T-cell (primary cell): ENCODE measurements at regions not wholly inside any gene's neighbourhood (a gene's known extent, or its start where the extent isn't known, plus 50 kb on each side); places are given as distances from the start of the nearest gene placed in this dataset.

Experiments
- ATAC-seq, 4 experiments: fragments of 200-7000 bp in 3 of 4; fragments of 150-1000 bp in 1 of 4; cut with Tn5 transposase; replicated peaks in 1 of 4; 1 replicate in 3 of 4; 2 replicates in 1 of 4; pipeline ENCODE4 v1.10.0; 2021; ENCODE audit warnings: moderate library complexity in 3 of 4, mild to moderate bottlenecking in 2 of 4, moderate number of reproducible peaks in 1 of 4
- CTCF ChIA-PET, 2 donors: fragments of 300-600 bp; sonication (Branson Sonifier 250); formaldehyde crosslinking; loops; one replicate each; lab custom pipeline; 2022; ENCODE audit warnings: antibody characterized with exemption in 2 of 2; lab: Charles Lee
- POLR2A ChIA-PET, 2 donors: fragments of 300-600 bp; sonication (Branson Sonifier 250); formaldehyde crosslinking; loops; one replicate each; lab custom pipeline; 2022; ENCODE audit warnings: antibody characterized with exemption in 2 of 2; lab: Charles Lee
- DNase-seq, 35 experiments: peaks; one replicate each; pipeline versions ENCODE4 v3.0.0 to v3.0.0-alpha.2; 2013 to 2023
- H3K27ac ChIP-seq: one replicate; pipeline ENCODE4 v1.5.1; 2013; ENCODE audit warnings: low read length
- H3K27me3 ChIP-seq, 2 experiments: replicated peaks in 1 of 2; 1 replicate in 1 of 2; 2 replicates in 1 of 2; pipeline versions ENCODE4 v1.6.1 to v1.7.0; 2013; ENCODE audit warnings: low read length in 1 of 2, mixed read lengths in 1 of 2; ENCODE audit not compliant: control insufficient read depth in 2 of 2, insufficient read depth in 2 of 2; ENCODE audit errors: extremely low read depth in 1 of 2
- H3K36me3 ChIP-seq, 2 donors: 1 replicate in 1 of 2; 2 replicates in 1 of 2; pipeline versions ENCODE4 v1.6.1 to v1.7.0; 2013; ENCODE audit warnings: low read length in 1 of 2; ENCODE audit not compliant: control insufficient read depth in 2 of 2, insufficient read depth in 1 of 2; ENCODE audit errors: extremely low read depth in 1 of 2
- H3K4me1 ChIP-seq, 2 experiments: 1 replicate in 1 of 2; 2 replicates in 1 of 2; pipeline versions ENCODE4 v1.6.1 to v1.7.0; 2013; ENCODE audit warnings: low read length in 2 of 2, mixed read lengths in 1 of 2; ENCODE audit not compliant: insufficient read depth in 2 of 2, control insufficient read depth in 1 of 2; ENCODE audit errors: extremely low read depth in 1 of 2
- H3K4me3 ChIP-seq, 2 donors: 1 replicate in 1 of 2; 2 replicates in 1 of 2; pipeline versions ENCODE4 v1.5.1 to v1.7.0; 2013; ENCODE audit warnings: mild to moderate bottlenecking in 2 of 2, low read length in 1 of 2, moderate library complexity in 1 of 2; ENCODE audit not compliant: control insufficient read depth in 1 of 2; ENCODE audit errors: extremely low read depth in 1 of 2
- H3K9me3 ChIP-seq: 2 replicates; pipeline ENCODE4 v1.7.0; 2013
- H3K27ac Mint-ChIP-seq, 2 donors: one replicate each; pipeline ENCODE4 v1.8.0; 2020 to 2021; ENCODE audit warnings: mild to moderate bottlenecking in 2 of 2, mixed read lengths in 2 of 2
- H3K27me3 Mint-ChIP-seq, 2 donors: one replicate each; pipeline ENCODE4 v1.8.0; 2021 to 2022; ENCODE audit warnings: mixed read lengths in 2 of 2
- H3K36me3 Mint-ChIP-seq: one replicate; pipeline ENCODE4 v1.8.0; 2021; ENCODE audit warnings: mixed read lengths
- H3K4me1 Mint-ChIP-seq, 3 donors: one replicate each; pipeline ENCODE4 v1.8.0; 2020 to 2022; ENCODE audit warnings: mixed read lengths in 3 of 3, mild to moderate bottlenecking in 1 of 3
- H3K4me3 Mint-ChIP-seq, 3 donors: one replicate each; pipeline ENCODE4 v1.8.0; 2020 to 2022; ENCODE audit warnings: mild to moderate bottlenecking in 3 of 3, mixed read lengths in 3 of 3, moderate library complexity in 3 of 3
- H3K9me3 Mint-ChIP-seq, 3 donors: one replicate each; pipeline ENCODE4 v1.8.0; 2020 to 2022; ENCODE audit warnings: mixed read lengths in 3 of 3
- WGBS: methylation state at CpG from one replicate; pipeline ENCODE4 v1.1.5; 2013; ENCODE audit warnings: missing lambda C conversion rate; ENCODE audit not compliant: insufficient coverage; 5-methylcytosine and 5-hydroxymethylcytosine counted together

DNA sequence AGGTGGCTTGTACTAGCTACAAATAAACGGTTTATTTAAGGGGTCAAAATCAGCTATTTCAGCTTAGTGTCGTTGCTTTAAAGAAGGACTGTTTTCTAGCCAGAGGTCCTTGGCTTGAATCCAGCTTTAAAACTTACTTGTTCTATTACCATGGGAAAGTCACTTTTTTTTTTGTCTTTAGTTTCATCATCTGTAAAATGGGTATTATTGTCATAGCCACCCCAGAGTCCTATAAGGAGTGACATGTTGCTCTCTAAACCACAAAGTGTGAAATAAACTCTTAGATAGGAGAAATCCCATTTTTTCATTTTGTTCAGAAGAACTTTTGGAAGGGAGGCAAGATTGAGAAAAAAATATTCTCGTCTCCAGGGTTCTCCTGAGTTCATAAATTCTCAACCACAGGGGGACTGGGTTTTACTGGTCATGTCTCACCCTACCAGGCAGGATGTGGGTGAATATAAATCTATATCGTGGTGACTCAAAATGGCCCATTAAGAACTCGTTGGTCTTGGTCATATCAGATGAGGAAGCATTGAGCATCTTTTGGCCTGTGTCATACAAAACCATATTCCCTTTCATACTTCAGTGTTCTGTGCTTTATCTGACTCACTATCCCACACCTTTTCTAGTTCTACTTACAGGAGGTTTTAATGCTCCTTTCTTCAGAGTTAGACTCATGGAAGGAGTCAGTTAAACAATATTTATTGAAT, 202.7 kb upstream of the NR3C1 start:
- ChIA-PET POLR2A (interaction anchor here in 1 of 2 donors (0.6 kb wide), 1 partner anchor 468 kb away, joined by 3 read pairs; no protein-coding TSS in a partner anchor), CTCF (interaction anchor here in 1 of 2 donors (0.7 kb wide), 1 partner anchor 23 kb away, joined by 3 read pairs; no protein-coding TSS in a partner anchor)
- H3K27ac ChIP-seq: no peak overlapping the region
- peaks cover 0 to 3% of the 10 kb centered on the region in 2 donors for H3K27me3 Mint-ChIP-seq
- H3K27me3 ChIP-seq: no peaks in the 10 kb centered on the region
- H3K9me3 ChIP-seq: no peaks in the 10 kb centered on the region
- no CpG with 5 or more reads among the region's 5 CpGs for WGBS
- H3K4me3 ChIP-seq: no peak overlapping the region
- H3K4me1 Mint-ChIP-seq: peaks cover 16 to 41% (median 36%) of the 10 kb centered on the region in 3 donors
- no peaks in the 10 kb centered on the region for H3K36me3 Mint-ChIP-seq
- H3K9me3 Mint-ChIP-seq: peaks cover 0 to 9% (median 8%) of the 10 kb centered on the region in 3 donors
- H3K27ac Mint-ChIP-seq: no peak overlapping the region
- H3K4me3 Mint-ChIP-seq: no peak overlapping the region
- ATAC-seq (no peak), DNase-seq (no peak)
- H3K4me1 ChIP-seq: peaks cover 8 to 11% of the 10 kb centered on the region in 2 experiments
- H3K36me3 ChIP-seq: no peaks in the 10 kb centered on the region

DNA sequence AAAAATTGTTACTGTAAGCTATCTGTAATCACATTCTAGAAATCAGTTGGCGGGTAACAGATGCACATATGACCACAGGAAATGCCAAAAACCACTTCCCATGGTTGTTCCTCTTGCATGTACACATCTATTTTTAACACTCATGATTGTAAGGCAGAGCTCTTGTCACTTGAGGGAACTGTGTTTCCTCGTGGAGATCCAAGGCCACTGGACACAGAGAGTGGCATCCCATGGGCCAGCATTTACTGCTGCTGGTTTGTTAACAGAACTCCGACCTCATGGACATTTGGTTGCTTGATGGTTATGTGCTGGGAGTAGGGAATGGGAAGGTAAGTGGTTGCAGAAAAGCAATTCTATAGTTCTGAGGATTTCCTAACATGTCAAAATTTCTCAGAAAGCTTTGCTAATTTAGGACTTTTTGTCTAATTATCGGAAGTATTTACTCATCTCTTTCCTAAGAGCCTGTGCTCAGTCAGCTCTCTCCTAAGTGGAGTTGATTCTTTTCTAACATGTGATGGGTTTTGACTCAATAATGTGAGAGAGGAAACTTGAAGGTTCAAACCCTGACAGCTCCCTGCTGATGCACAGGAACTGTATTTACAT, 202.0 kb upstream of the NR3C1 start:
- DNase-seq: peak in 11 of 35 experiments; percentile 1 to 45 (median 6)
- peaks cover 16 to 41% (median 36%) of the 10 kb centered on the region in 3 donors for H3K4me1 Mint-ChIP-seq
- H3K27me3 Mint-ChIP-seq: peaks cover 0 to 3% of the 10 kb centered on the region in 2 donors
- H3K4me3 ChIP-seq: no peak overlapping the region
- ATAC-seq: peak; percentile 31 to 70 (median 50)
- no peaks in the 10 kb centered on the region for H3K27me3 ChIP-seq
- CTCF ChIA-PET: interaction anchor here in 1 of 2 donors (0.7 to 1.0 kb wide), 2 partner anchors 24 to 201 kb away, joined by 3 to 5 read pairs; no protein-coding TSS in a partner anchor
- H3K27ac ChIP-seq: no peak overlapping the region
- no peak overlapping the region for H3K27ac Mint-ChIP-seq
- peaks cover 0 to 9% (median 8%) of the 10 kb centered on the region in 3 donors for H3K9me3 Mint-ChIP-seq
- no peak overlapping the region for H3K4me3 Mint-ChIP-seq
- 0% methylated on average over 1 of the region's 4 CpGs for WGBS
- POLR2A ChIA-PET: interaction anchor here in 1 of 2 donors (0.6 to 0.7 kb wide), 2 partner anchors 218 to 468 kb away, joined by 3 to 5 read pairs; no protein-coding TSS in a partner anchor
- no peaks in the 10 kb centered on the region for H3K36me3 ChIP-seq
- H3K36me3 Mint-ChIP-seq: no peaks in the 10 kb centered on the region
- no peaks in the 10 kb centered on the region for H3K9me3 ChIP-seq
- peaks cover 8 to 11% of the 10 kb centered on the region in 2 experiments for H3K4me1 ChIP-seq

DNA sequence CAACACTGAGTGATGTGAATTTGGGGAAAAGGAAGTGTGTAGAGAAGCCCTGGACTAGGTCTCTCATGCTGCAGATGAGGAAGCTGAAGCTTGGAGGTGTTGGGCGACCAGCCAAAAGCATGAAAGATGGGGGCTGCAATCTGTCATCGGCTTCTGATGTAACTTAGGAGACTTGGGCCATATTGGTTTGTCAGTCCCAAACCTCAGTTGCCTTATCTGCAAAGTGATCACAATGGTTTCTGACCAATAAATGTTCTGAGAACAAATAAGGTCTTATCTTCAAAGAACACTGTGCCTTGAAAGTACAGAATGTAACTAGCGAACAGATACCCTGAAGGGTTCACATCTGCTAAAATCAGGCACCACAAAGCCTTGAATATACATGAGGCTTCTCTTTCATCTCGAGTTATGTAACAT, 198.4 kb upstream of the NR3C1 start:
- Mint-ChIP-seq H3K36me3 (no peaks in the 10 kb centered on the region), H3K4me3 (no peak overlapping the region), H3K4me1 (peaks cover 16 to 41% (median 36%) of the 10 kb centered on the region in 3 donors), H3K9me3 (peaks cover 0 to 5% (median 0%) of the 10 kb centered on the region in 3 donors), H3K27me3 (peaks cover 0 to 3% of the 10 kb centered on the region in 2 donors), H3K27ac (no peak overlapping the region)
- peak in 2 of 4 experiments; percentile 9 to 42 for ATAC-seq
- peaks cover 8 to 11% of the 10 kb centered on the region in 2 experiments for H3K4me1 ChIP-seq
- no peak overlapping the region for H3K27ac ChIP-seq
- H3K9me3 ChIP-seq: no peaks in the 10 kb centered on the region
- 57% methylated on average over 2 of the region's 4 CpGs for WGBS
- ChIA-PET CTCF (no interaction called here), POLR2A (no interaction called here)
- no peak overlapping the region for H3K4me3 ChIP-seq
- H3K27me3 ChIP-seq: no peaks in the 10 kb centered on the region
- no peaks in the 10 kb centered on the region for H3K36me3 ChIP-seq
- DNase-seq: peak in 3 of 35 experiments; percentile 7 to 31 (median 22)

DNA sequence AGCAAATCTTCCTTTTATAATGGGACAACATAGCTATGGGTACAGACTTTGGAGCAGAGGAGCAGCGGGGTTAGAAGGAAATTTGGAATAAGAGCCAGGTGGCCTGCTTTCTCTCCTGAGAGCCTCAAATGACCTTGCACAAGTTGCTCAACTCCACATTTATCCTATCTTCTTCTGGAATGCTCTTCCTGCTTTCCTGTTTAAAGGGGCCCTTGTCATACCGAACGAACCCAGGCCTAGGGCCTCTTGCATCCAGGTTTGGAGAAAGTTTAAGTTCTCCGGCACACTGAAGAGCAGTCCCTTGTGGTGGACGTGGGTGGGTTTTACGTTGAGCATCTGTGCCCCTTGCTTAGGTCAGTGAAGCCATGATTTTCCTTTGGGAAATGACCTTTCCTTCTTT, 197.9 kb upstream of the NR3C1 start:
- Mint-ChIP-seq H3K4me3 (no peak overlapping the region), H3K27ac (no peak overlapping the region), H3K4me1 (peaks cover 16 to 38% (median 33%) of the 10 kb centered on the region in 3 donors), H3K9me3 (peaks cover 0 to 5% (median 0%) of the 10 kb centered on the region in 3 donors), H3K27me3 (peaks cover 0 to 3% of the 10 kb centered on the region in 2 donors), H3K36me3 (no peaks in the 10 kb centered on the region)
- POLR2A ChIA-PET: no interaction called here
- no peaks in the 10 kb centered on the region for H3K9me3 ChIP-seq
- no peak overlapping the region for H3K27ac ChIP-seq
- peaks cover 8 to 11% of the 10 kb centered on the region in 2 experiments for H3K4me1 ChIP-seq
- DNase-seq: no peak
- ATAC-seq: no peak
- CTCF ChIA-PET: no interaction called here
- no peak overlapping the region for H3K4me3 ChIP-seq
- no peaks in the 10 kb centered on the region for H3K36me3 ChIP-seq
- 98% methylated on average over 5 of the region's 6 CpGs for WGBS
- H3K27me3 ChIP-seq: no peaks in the 10 kb centered on the region

DNA sequence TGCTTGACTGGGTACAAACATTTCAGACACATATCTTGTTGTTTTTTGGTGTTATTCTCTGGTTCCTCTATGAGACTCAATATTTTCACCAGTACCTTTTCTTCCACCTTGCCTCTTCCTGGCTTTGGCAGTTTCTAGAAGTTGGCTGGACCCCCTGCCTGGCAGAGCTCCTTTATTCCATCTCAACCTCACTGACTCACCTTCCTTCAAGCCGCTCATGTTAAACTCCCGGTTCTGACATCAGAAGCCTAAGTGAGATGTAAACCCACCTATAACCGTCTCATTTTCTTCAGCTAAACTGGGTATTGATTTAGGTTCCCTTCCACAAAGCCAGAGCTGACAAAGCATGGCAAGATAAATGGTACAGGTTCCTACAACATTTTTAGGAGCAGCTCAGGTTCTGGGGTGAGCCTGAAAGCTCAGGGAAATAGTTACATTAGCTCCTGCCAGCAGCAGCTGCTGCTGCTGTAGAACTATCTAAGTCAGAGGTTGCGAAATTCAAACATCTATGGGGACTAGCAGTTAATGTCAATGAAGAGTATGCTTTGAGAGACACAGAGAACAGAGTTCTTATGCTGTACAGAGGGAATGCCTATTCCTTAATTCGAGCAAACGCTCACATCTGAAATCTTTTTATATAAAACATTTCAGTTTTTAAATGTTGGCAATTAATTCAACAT, 197.1 kb upstream of the NR3C1 start:
- DNase-seq (no peak), ATAC-seq (no peak)
- WGBS: 100% methylated on average over 1 of the region's 6 CpGs
- Mint-ChIP-seq H3K36me3 (no peaks in the 10 kb centered on the region), H3K4me1 (peaks cover 11 to 32% (median 26%) of the 10 kb centered on the region in 3 donors), H3K27ac (no peak overlapping the region), H3K27me3 (peaks cover 0 to 3% of the 10 kb centered on the region in 2 donors), H3K9me3 (peaks cover 0 to 5% (median 0%) of the 10 kb centered on the region in 3 donors), H3K4me3 (no peak overlapping the region)
- H3K4me1 ChIP-seq: peaks cover 4 to 7% of the 10 kb centered on the region in 2 experiments
- no peaks in the 10 kb centered on the region for H3K27me3 ChIP-seq
- CTCF ChIA-PET: no interaction called here
- H3K36me3 ChIP-seq: no peaks in the 10 kb centered on the region
- no peaks in the 10 kb centered on the region for H3K9me3 ChIP-seq
- POLR2A ChIA-PET: no interaction called here
- no peak overlapping the region for H3K27ac ChIP-seq
- H3K4me3 ChIP-seq: no peak overlapping the region

DNA sequence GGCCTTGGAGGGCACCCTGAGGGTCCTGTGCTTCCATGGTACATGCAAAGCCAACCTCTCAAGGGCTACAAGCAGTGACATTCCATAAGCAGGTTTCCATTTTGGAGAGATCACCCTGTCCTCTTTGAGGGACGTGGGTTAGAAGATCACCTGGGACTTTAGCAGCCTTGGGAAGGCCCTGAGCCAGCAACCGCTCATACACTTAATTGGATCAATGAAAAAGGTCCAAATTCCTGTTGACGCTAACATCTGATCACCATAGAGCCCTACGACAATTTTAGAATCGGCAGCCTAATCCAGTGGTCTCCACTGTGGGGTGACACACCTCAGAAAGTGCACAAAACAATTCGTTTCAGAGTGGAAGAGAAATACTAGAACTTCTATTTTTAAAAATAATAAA, 196.0 kb upstream of the NR3C1 start:
- Mint-ChIP-seq H3K36me3 (no peaks in the 10 kb centered on the region), H3K27ac (no peak overlapping the region), H3K4me1 (peaks cover under 1 to 29% (median 22%) of the 10 kb centered on the region in 3 donors), H3K27me3 (peaks cover 0 to 3% of the 10 kb centered on the region in 2 donors), H3K4me3 (no peak overlapping the region), H3K9me3 (peaks cover 0 to 5% (median 0%) of the 10 kb centered on the region in 3 donors)
- DNase-seq (no peak), ATAC-seq (no peak)
- POLR2A ChIA-PET: no interaction called here
- no peaks in the 10 kb centered on the region for H3K36me3 ChIP-seq
- CTCF ChIA-PET: no interaction called here
- WGBS: 100% methylated on average over 3 of the region's 6 CpGs
- peaks cover 0 to under 1% of the 10 kb centered on the region in 2 experiments for H3K4me1 ChIP-seq
- H3K27ac ChIP-seq: no peak overlapping the region
- H3K27me3 ChIP-seq: no peaks in the 10 kb centered on the region
- H3K4me3 ChIP-seq: no peak overlapping the region
- no peaks in the 10 kb centered on the region for H3K9me3 ChIP-seq
